Naive thymus-derived CD8-positive, alpha-beta T cell (primary cell): ENCODE measurements at regions not wholly inside any gene's neighbourhood (a gene's known extent, or its start where the extent isn't known, plus 50 kb on each side); places are given as distances from the start of the nearest gene placed in this dataset.

Experiments used
- ATAC-seq, 2 donors: fragments of 150-1000 bp; cut with Tn5 transposase in 1 of 2; sonication (Bioruptor Pico), chemical (Tn5 transposase) in 1 of 2; 1 replicate in 1 of 2; 2 replicates in 1 of 2; pipeline ENCODE4 v1.10.0; 2021; ENCODE audit warnings: mild to moderate bottlenecking in 2 of 2, moderate library complexity in 2 of 2
- POLR2A ChIA-PET: fragments of 350-600 bp; sonication (Branson Sonifier 250); formaldehyde crosslinking; loops from one replicate; lab custom pipeline; 2021; ENCODE audit warnings: antibody characterized with exemption; lab: Charles Lee
- DNase-seq, 10 donors: peaks; one replicate each; pipeline versions ENCODE4 v3.0.0 to v3.0.0-alpha.2; 2020 to 2022
- H3K27ac Mint-ChIP-seq, 10 donors: one replicate each; pipeline ENCODE4 v1.8.0; 2020 to 2022; ENCODE audit warnings: mild to moderate bottlenecking in 10 of 10, mixed read lengths in 10 of 10, moderate library complexity in 4 of 10, inconsistent platforms in 1 of 10
- H3K27me3 Mint-ChIP-seq, 5 donors: one replicate each; pipeline ENCODE4 v1.8.0; 2021 to 2022; ENCODE audit warnings: mixed read lengths in 5 of 5
- H3K36me3 Mint-ChIP-seq, 3 donors: one replicate each; pipeline ENCODE4 v1.8.0; 2020 to 2022; ENCODE audit warnings: mixed read lengths in 3 of 3, mild to moderate bottlenecking in 2 of 3, inconsistent platforms in 1 of 3
- H3K4me1 Mint-ChIP-seq, 4 donors: one replicate each; pipeline ENCODE4 v1.8.0; 2021 to 2022; ENCODE audit warnings: mixed read lengths in 4 of 4
- H3K4me3 Mint-ChIP-seq, 10 donors: one replicate each; pipeline ENCODE4 v1.8.0; 2020 to 2022; ENCODE audit warnings: mild to moderate bottlenecking in 10 of 10, mixed read lengths in 10 of 10, moderate library complexity in 6 of 10, inconsistent platforms in 1 of 10
- H3K9me3 Mint-ChIP-seq, 9 donors: one replicate each; pipeline ENCODE4 v1.8.0; 2020 to 2022; ENCODE audit warnings: mixed read lengths in 9 of 9, mild to moderate bottlenecking in 3 of 9, inconsistent platforms in 1 of 9, moderate library complexity in 1 of 9

DNA sequence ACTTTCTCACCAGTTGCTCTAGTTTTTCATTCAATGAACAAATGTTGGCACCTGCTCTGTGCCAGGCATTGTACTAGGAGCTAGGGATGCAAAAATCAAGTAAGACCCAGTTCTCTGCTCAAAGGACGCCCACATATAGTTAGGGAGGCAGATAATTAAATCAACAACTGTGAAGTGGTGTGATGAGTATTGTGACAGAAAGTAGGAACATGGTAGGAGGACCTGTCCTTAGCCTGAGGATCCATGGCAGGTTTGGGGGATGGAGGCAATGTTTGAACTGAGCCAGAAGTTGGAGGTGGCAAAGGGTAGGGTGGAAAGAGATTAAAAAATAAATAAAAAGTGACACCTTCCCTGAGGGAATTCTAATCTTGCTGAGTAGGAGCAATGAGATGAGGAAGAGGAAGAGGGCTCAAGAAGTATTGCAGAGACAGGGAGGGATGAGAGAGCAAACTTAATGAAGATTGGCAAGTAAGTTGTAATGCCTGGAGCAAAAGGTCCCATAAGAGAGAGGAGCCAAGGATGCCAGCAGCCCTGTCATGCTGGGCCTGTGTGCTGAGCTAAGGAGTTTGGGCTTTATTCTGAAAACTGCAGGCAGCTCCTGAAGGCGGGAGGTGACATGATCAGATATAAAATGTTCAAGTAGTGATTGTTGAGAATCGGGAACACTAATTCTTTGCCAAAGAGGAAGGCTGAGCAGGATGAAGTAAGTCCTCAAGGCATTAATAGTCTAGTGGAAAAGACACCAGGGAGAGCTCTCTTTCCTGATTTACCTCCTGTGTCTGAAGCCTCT lies 184.3 kb upstream of the PPP2R3A start:
- Mint-ChIP-seq H3K4me3 (no peak overlapping the region), H3K9me3 (peaks cover 0 to 3% (median 0%) of the 10 kb centered on the region in 9 donors), H3K27ac (no peak overlapping the region), H3K4me1 (no peaks in the 10 kb centered on the region), H3K27me3 (peaks cover 0 to 11% (median 0%) of the 10 kb centered on the region in 5 donors), H3K36me3 (no peaks in the 10 kb centered on the region)
- POLR2A ChIA-PET = no interaction called here
- DNase-seq (no peak), ATAC-seq (no peak)

DNA sequence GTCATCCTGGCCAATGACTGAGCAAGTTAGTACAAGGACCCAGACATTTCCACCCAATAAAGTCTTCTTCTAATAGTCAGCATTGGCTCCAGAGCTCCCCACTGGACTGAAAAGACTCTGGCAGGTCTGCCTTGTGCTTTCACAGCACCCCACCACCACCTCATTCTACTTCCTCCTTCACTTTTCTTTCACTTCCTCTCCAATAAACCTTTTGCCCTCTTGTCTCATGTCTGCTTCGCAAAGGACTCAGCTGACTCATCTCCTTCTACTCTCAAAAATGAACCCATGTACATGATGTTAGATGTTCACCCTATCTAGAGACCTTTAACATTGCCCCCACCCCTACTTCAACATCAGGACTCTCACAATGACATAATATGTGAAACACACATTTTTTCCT lies 181.0 kb upstream of the PPP2R3A start:
- Mint-ChIP-seq H3K27me3 (peaks cover 0 to 8% (median 0%) of the 10 kb centered on the region in 5 donors), H3K9me3 (peaks cover 0 to 3% (median 0%) of the 10 kb centered on the region in 9 donors), H3K4me3 (no peak overlapping the region), H3K27ac (no peak overlapping the region), H3K4me1 (no peaks in the 10 kb centered on the region), H3K36me3 (no peaks in the 10 kb centered on the region)
- ATAC-seq (no peak), DNase-seq (no peak)
- POLR2A ChIA-PET = no interaction called here

DNA sequence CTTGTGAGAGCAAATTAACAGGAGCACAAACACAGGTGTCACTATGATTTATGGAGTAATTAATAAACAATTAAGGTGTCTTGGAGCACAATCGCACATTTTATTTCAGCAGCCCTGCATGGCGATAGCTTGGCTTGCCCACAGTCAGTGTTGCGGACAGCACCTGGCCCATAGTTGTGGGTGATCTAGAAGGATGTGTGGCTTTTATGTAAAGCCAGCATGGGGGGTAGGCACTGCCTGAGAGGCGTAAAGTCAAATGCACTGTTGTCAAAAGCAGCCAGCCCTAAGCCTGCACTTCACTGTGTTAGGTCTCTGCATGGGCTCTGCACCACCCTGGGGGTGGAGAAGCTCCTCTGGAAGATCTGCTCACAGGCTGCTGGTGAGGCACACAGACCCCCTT lies 177.4 kb upstream of the PPP2R3A start:
- POLR2A ChIA-PET = no interaction called here
- no peak for ATAC-seq
- peaks cover 0 to 12% (median 0%) of the 10 kb centered on the region in 5 donors for H3K27me3 Mint-ChIP-seq
- no peaks in the 10 kb centered on the region for H3K36me3 Mint-ChIP-seq
- no peak overlapping the region for H3K4me3 Mint-ChIP-seq
- H3K4me1 Mint-ChIP-seq = no peaks in the 10 kb centered on the region
- peaks cover 0 to 8% (median 3%) of the 10 kb centered on the region in 9 donors for H3K9me3 Mint-ChIP-seq
- no peak for DNase-seq
- H3K27ac Mint-ChIP-seq = no peak overlapping the region

DNA sequence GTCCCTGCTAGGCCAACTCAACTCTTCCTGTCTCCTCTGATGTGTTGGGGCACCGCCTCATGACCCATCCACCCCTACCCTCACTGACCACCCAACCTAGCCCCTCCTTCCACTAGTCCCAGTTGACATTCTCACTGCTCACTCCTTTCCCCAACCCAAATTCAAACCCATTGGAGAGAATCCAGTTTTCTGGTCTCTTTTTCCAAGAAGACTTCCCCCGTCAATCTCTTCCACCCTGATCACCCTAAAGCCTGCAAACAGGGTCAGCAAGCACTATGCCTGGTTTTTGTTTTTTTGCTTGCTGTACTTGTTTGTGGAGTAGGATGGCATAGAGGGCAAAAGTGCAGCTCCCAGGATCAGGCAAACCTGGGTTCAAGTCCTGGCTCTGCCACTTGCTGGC lies 176.6 kb upstream of the PPP2R3A start:
- Mint-ChIP-seq H3K4me1 (no peaks in the 10 kb centered on the region), H3K36me3 (no peaks in the 10 kb centered on the region), H3K4me3 (no peak overlapping the region), H3K27me3 (peaks cover 0 to 12% (median 2%) of the 10 kb centered on the region in 5 donors), H3K9me3 (peaks cover 0 to 8% (median 3%) of the 10 kb centered on the region in 9 donors), H3K27ac (no peak overlapping the region)
- ATAC-seq (no peak), DNase-seq (no peak)
- POLR2A ChIA-PET = no interaction called here

DNA sequence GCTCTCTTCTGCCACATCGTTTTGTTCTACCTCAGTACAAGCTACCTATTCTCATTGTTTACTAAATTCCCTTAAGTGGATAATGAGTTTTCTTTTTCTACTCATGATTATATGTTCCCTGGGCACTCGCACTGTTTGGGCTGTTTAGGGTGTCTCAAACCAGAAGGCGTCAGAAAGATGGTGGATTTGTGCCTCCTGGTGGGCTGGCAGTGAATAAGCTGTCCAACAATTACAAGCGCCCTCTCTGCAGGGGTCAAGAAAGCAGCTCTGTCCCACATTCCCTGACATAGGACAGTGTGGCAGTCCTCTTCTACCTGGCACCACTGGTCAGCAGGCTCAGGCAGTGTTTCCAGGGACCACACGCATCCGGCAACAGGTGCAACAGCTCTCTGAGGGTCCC lies 173.4 kb upstream of the PPP2R3A start:
- H3K27ac Mint-ChIP-seq = no peak overlapping the region
- no peak for DNase-seq
- peaks cover 0 to 13% (median 2%) of the 10 kb centered on the region in 5 donors for H3K27me3 Mint-ChIP-seq
- POLR2A ChIA-PET = no interaction called here
- H3K36me3 Mint-ChIP-seq = no peaks in the 10 kb centered on the region
- no peaks in the 10 kb centered on the region for H3K4me1 Mint-ChIP-seq
- ATAC-seq = no peak
- peaks cover 0 to 9% (median 5%) of the 10 kb centered on the region in 9 donors for H3K9me3 Mint-ChIP-seq
- no peak overlapping the region for H3K4me3 Mint-ChIP-seq

DNA sequence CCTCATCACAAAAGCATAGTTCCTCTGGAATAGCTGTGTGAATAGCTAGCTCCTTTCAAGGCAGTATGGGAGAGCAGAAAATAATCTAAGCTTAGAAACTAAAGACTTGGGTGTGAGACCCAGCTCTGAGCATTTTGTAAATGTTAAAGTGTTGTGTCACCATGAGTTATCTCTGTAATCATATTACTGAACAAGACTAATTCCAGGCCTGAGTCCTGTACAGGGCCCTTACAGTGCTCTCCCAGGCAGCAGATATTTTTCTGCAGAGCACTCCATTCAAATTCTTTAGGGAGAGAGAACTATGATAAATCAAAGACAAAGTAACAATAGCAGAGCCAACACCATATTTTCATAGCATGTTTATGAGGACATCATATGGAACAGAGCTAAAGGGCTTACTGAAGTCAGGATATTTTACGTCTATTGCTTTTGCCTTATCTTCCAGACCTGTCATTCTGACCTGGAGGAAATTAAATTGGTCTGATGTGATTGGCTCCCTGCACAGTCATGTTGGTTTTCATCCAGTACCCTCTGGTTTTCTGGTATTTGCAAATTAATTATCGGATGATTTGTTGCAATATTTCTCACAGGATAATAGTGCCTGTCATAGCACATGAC lies 172.6 kb upstream of the PPP2R3A start:
- Mint-ChIP-seq H3K9me3 (peaks cover 0 to 9% (median 5%) of the 10 kb centered on the region in 9 donors), H3K27ac (no peak overlapping the region), H3K36me3 (no peaks in the 10 kb centered on the region), H3K4me1 (no peaks in the 10 kb centered on the region), H3K27me3 (peaks cover 0 to 13% (median 2%) of the 10 kb centered on the region in 5 donors), H3K4me3 (no peak overlapping the region)
- POLR2A ChIA-PET = no interaction called here
- no peak for DNase-seq
- no peak for ATAC-seq

DNA sequence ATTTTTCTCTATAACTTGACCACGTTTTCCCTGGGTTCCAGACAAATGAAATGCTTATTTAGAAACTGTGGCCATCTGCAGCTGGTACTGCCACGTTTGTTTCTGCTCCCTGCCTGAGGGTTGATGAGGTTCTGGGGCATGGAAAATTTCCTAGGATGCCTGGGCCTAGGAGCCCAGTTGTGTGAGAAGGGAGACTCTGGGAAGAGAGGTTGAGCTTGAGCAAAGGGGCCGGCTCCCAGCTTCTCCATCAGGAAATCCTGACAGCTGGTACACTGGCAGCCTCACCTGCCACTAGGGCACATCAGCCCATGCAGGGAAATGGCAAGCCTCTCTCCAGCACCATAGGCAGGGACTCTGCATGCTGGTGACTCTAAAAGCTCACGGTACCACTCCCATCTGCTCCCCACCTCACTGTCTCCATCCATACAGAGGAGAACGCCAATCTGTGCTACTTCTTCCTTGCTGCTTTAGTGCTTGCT lies 165.4 kb upstream of the PPP2R3A start:
- DNase-seq (no peak), ATAC-seq (no peak)
- Mint-ChIP-seq H3K36me3 (no peaks in the 10 kb centered on the region), H3K27ac (no peak overlapping the region), H3K4me3 (no peak overlapping the region), H3K9me3 (peaks cover 0 to 26% (median 0%) of the 10 kb centered on the region in 9 donors), H3K27me3 (peaks cover 0 to 23% (median 0%) of the 10 kb centered on the region in 5 donors), H3K4me1 (no peaks in the 10 kb centered on the region)
- POLR2A ChIA-PET = no interaction called here

DNA sequence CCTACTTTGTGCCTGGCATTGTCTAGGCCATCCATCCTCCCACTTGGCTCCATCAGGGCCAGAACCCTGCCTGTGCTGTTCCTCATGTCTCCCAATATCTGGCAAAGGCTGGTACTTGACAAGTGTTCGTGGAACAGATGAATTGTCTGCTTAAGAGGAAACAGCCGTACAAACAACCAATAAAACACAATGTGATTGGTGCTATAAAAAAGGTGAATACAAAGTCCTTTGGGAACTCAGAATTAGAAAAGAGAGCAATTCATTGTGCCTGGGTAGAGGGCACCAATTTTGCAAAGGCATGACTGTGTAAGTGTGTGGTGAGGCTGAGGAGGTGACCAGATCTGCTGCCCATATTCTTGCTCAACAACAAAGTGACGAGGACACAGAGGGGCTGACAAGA lies 164.5 kb upstream of the PPP2R3A start:
- Mint-ChIP-seq H3K27me3 (peaks cover 0 to 23% (median 0%) of the 10 kb centered on the region in 5 donors), H3K4me1 (no peaks in the 10 kb centered on the region), H3K36me3 (no peaks in the 10 kb centered on the region), H3K4me3 (no peak overlapping the region), H3K27ac (no peak overlapping the region), H3K9me3 (peaks cover 0 to 26% (median 0%) of the 10 kb centered on the region in 9 donors)
- POLR2A ChIA-PET = no interaction called here
- no peak for ATAC-seq
- DNase-seq = no peak

DNA sequence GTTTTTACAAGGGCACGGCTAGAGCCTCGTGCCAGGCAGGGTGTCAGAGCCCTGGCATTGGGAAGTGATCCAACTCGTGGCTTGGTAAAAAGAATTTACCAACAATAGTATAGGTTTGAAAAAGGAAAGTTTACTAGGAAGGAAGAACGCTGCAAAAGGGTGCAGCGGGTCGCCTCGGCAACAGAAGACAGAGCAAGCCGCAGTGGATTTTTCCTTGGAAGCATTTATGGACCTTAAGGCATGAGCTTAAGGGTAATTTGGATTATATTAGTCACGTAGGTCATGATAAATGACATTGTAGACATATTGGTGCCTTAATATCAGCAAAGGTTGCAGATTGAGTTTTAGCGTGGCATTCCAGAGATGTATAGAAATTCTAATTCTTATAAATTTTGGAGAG lies 163.4 kb upstream of the PPP2R3A start:
- H3K4me1 Mint-ChIP-seq = no peaks in the 10 kb centered on the region
- no peak overlapping the region for H3K4me3 Mint-ChIP-seq
- POLR2A ChIA-PET = no interaction called here
- no peak for ATAC-seq
- no peak for DNase-seq
- H3K27ac Mint-ChIP-seq = no peak overlapping the region
- peaks cover 0 to 23% (median 2%) of the 10 kb centered on the region in 5 donors for H3K27me3 Mint-ChIP-seq
- H3K36me3 Mint-ChIP-seq = no peaks in the 10 kb centered on the region
- H3K9me3 Mint-ChIP-seq = peaks cover 0 to 26% (median 0%) of the 10 kb centered on the region in 9 donors

DNA sequence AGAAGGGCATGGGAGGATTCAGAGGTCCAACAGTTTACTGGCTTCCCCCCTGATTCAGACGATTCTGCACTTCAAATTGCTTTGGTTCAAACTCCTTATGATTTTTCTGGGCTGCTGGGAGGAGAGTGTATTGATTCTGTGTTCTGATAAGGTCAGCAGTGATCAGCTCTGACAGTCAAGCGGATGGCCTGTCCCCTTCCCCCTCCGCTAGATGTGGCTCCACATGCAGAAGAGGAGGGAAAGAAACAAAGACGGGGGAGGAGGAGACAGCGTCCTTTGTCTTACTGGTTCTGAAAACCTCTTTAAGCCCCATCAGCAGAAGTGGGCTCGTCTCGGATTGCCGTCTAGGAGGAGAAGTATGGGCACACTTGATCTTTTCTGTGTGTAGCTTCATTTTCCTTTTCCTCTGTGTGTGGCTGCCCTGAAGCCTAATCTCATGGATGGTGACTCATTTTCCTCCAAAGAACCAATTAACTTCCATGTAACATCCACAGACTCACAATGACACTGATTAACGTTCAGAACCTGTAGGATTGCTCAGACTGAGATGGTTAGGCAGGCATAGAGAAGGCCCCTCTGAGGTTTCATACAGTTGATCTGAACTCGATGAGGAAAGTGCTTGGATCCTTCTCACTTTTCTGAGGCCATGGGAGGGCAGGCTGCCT lies 162.4 kb upstream of the PPP2R3A start:
- H3K36me3 Mint-ChIP-seq = no peaks in the 10 kb centered on the region
- no peak overlapping the region for H3K27ac Mint-ChIP-seq
- ATAC-seq (no peak), DNase-seq (no peak)
- peaks cover 0 to 20% (median 0%) of the 10 kb centered on the region in 9 donors for H3K9me3 Mint-ChIP-seq
- POLR2A ChIA-PET = no interaction called here
- no peak overlapping the region for H3K4me3 Mint-ChIP-seq
- peaks cover 0 to 24% (median 2%) of the 10 kb centered on the region in 5 donors for H3K27me3 Mint-ChIP-seq
- no peaks in the 10 kb centered on the region for H3K4me1 Mint-ChIP-seq

DNA sequence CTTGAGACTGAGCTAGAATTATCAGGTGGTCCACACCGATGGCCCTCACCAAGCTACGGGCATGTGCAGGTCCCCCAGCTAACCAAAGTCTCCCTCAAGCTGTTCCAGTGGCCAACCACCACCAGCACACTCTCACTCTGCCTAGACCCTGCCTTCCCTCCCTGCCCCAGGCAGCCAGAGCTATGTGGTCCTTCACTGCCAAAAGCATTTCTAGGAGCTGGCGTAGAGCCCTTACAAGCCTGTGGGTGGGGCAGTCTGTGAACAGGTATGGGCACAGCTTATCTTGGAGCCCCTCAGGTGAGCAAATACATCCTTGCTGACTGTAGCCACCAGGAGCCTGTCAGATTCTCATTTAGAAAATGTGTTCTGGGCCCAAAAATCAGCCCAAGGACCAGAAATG lies 159.8 kb upstream of the PPP2R3A start:
- DNase-seq (no peak), ATAC-seq (no peak)
- H3K4me3 Mint-ChIP-seq = no peak overlapping the region
- POLR2A ChIA-PET = no interaction called here
- H3K9me3 Mint-ChIP-seq = peaks cover 0 to 11% (median 0%) of the 10 kb centered on the region in 9 donors
- H3K27me3 Mint-ChIP-seq = peaks cover 0 to 28% (median 9%) of the 10 kb centered on the region in 5 donors
- H3K36me3 Mint-ChIP-seq = no peaks in the 10 kb centered on the region
- no peaks in the 10 kb centered on the region for H3K4me1 Mint-ChIP-seq
- H3K27ac Mint-ChIP-seq = no peak overlapping the region

DNA sequence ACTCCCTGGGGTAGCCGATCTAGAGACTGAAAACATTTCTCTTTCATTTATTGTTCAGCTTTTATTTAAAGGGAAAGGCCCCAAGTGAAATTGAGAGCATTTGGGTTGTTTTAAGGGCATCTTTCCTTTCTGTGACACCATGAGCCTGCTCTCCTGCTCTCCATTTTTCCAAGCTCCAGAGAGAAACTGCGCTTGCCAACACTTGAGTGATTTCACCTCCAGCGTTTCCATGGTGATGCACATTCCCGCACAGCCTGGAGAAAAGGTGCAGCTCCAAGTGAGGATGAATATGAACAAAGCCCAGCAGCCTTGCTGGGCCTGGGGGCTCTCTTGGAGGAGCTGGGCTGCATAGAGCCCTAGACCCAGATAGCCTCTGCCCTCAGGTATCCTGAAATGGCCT lies 159.2 kb upstream of the PPP2R3A start:
- Mint-ChIP-seq H3K4me1 (no peaks in the 10 kb centered on the region), H3K36me3 (no peaks in the 10 kb centered on the region), H3K27ac (no peak overlapping the region), H3K27me3 (peaks cover 3 to 28% (median 9%) of the 10 kb centered on the region in 5 donors), H3K4me3 (no peak overlapping the region), H3K9me3 (peaks cover 0 to 14% (median 0%) of the 10 kb centered on the region in 9 donors)
- POLR2A ChIA-PET = no interaction called here
- ATAC-seq = no peak
- no peak for DNase-seq

DNA sequence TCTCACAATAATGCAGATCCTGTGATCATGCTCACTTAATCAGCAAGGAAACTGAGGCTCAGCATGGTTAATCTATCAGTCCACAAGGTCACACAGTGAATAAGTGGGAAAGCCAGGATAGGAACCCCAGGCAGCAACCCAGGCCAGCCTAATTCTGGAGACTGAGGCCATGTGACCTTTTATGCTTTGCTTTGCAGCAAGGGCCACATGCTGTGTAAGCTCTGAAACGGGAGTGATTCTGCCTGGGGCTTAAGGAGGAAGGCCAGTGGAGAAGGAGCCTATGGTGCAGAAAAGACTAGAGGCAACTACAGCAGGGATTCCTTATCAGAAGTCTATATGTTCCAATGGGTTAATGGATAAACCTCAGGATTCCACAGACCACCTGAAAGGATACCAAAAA lies 157.6 kb upstream of the PPP2R3A start:
- DNase-seq (no peak), ATAC-seq (no peak)
- no peaks in the 10 kb centered on the region for H3K36me3 Mint-ChIP-seq
- H3K27ac Mint-ChIP-seq = no peak overlapping the region
- no peaks in the 10 kb centered on the region for H3K4me1 Mint-ChIP-seq
- H3K27me3 Mint-ChIP-seq = peaks cover 3 to 39% (median 9%) of the 10 kb centered on the region in 5 donors
- no peak overlapping the region for H3K4me3 Mint-ChIP-seq
- POLR2A ChIA-PET = no interaction called here
- peaks cover 0 to 15% (median 0%) of the 10 kb centered on the region in 9 donors for H3K9me3 Mint-ChIP-seq
